Lung microvascular endothelial cell (primary cell): ENCODE measurements at regions not wholly inside any gene's neighbourhood (a gene's known extent, or its start where the extent isn't known, plus 50 kb on each side); places are given as distances from the start of the nearest gene placed in this dataset.
"Not testable (repeated sequence)": the region's sequence is repeated elsewhere in the genome, so short reads cannot be mapped to it uniquely, and the experiment has no call there.

Experiments
- DNase-seq, 2 donors: peaks; one replicate each; pipeline versions ENCODE4 v3.0.0 to v3.0.0-alpha.2; 2010; ENCODE audit warnings: low read depth in 2 of 2

- DNase-seq, result peak; percentile 0
These were observed 299.1 kb upstream of the ZNF658 start for GRCh38 chr9:66601472-66601871.

DNA sequence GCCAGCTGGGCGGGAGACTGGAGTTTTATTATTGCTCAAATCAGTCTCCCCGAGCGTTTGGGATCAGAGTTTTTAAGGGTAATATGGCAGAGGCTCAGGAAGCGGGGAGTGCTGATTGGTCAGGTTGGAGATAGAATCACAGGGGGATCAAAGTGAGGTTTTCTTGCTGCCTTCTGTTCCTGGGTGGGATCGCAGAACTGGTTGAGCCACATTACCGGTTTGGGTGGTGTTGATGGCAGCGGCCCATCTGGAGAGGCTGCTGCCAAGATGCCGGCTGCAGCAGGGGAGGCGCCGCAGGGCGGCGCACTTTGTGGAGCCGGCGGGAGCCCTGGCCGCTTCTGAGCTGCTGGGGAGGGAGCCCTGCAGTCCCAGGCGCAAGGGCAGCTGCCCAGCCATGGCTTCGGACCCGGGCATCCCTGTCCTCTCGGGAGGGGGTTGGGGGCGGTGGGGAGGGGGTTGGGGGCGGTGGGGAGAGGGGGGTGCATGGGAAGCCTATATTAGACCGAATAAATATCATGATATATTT is 268.9 kb upstream of the ZNF658 start:
- not testable (repeated sequence) for DNase-seq

- not testable (repeated sequence) for DNase-seq
These were observed 252.8 kb upstream of the ZNF658 start for GRCh38 chr9:66647675-66648074.

GRCh38 chr9:66690242-66690641 is 210.3 kb upstream of the ZNF658 start:
- not testable (repeated sequence) for DNase-seq

DNA sequence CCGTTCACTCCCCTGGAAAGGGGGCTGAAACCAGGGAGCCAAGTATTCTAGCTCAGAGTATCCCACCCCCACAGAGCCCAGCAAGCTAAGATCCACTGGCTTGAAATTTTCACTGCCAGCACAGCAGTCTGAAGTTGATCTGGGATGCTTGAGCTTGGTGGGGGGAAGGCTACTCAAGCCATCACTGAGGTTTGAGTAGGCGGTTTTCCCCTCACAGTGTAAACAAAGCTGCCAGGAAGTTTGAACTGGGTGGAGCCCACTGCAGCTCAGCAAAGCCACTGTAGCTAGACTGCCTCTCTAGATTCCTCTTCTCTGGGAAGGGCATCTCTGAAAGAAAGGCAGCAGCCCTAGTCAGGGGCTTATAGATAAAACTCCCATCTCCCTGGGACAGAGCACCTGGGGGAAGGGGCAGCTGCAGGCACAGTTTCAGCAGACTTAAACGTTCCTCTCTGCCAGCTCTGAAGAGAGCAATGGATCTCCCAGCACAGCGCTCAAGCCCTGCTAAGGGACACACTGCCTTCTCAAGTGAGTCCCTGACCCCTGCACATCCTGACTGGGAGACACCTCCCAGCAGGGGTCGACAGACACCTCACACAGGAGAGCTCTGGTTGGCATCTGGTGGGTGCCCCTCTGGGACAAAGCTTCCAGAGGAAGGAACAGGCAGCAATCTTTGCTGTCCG is 204.8 kb upstream of the ZNF658 start:
- DNase-seq, result not testable (repeated sequence)

DNA sequence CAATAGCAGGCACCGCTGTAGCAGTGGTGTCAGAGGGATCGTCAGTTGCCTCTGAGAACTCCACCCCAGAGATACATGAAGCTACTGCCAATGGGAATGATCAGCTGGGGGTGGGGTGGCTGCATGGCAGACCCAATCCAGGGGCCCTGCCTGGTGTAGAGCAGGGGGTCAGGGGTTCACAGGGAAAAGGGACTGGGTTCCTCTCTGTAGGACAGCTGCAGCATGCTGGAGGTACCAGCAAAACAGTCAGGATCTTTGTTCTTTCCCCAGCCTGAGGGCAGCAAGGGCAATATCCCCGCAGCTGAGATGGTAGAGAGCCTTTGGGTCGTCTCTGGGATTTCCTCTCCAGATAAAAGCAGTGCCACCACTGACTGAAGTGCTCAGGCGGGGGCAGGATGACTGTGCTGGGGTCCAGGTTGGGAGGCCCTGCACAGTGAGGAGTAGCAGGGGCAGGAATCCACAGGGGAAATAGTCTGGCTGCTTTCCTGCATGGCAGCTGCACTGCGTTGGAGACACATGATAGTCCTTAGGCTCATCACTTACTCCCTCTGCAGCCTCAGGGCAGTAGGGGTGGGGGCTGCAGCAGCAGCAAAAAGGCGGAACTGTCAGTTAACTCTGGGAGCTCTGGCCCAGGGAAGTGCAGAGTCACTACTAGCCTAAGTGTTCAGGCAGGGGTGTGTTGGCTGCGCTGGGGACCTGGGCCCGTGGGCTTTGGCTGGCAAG is 203.0 kb upstream of the ZNF658 start:
- DNase-seq, result not testable (repeated sequence)

GRCh38 chr9:66698066-66698455 is 202.5 kb upstream of the ZNF658 start:
- not testable (repeated sequence) for DNase-seq

- DNase-seq, result not testable (repeated sequence)
These were observed 198.8 kb upstream of the ZNF658 start for GRCh38 chr9:66701411-66702377.

DNA sequence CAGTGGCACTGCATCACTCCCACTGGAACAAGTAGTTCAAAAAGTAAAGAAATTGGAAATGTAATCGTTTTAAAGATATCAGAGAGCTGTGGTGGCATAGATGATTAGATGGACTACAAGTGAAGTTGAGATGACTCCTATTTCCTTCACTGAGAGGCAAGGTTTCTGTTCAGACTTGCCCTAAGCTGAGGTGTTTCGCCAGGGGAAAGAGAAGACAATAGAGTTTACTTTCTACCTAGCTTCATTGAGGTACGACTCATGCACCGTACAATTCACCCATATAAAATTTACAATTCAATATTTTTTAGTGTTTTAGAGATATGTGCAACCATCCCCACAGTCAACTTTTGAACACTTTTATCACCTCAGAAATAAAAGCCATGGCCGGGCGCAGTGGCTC is 189.0 kb upstream of the ZNF658 start:
- not testable (repeated sequence) for DNase-seq

DNA sequence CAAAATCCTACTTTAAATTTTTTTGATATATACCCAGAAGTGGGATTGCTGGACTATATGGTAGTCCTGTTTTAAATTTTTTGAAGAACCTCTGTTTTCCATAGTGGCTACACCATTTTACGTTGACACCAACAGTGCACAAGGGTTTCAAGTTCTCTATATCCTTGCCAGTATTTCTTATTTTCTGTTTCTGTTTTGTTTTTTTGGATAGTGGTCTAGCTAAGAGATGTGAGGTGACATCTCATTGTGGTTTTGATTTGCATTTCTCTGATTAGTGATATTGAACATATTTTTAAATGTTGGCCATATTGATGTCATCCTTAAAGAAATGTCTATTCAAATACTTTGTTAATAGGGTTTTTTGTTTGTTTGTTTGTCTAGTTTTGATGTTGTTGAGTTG is 187.7 kb upstream of the ZNF658 start:
- DNase-seq, result not testable (repeated sequence)

- not testable (repeated sequence) for DNase-seq
These were observed 187.0 kb upstream of the ZNF658 start for GRCh38 chr9:66713552-66713951.

DNA sequence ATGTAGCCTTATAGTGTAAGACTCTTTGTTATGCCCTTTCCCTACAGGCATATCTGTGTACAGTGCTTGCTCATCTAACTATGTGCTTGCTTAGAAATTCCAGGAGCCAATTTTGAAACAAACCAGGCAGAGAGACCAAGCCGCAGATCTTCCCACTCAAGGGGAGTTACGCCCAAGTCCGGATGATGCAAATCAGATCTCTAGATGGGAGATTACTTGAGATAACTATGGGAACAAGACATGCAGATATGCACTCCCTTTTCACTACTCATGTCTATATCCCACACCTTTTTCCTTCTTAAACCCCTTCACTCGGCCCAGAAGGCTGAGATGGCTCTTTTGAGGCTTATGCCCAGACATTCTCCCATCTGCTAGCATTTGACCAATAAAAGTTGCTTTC is 179.7 kb upstream of the ZNF658 start:
- not testable (repeated sequence) for DNase-seq

DNA sequence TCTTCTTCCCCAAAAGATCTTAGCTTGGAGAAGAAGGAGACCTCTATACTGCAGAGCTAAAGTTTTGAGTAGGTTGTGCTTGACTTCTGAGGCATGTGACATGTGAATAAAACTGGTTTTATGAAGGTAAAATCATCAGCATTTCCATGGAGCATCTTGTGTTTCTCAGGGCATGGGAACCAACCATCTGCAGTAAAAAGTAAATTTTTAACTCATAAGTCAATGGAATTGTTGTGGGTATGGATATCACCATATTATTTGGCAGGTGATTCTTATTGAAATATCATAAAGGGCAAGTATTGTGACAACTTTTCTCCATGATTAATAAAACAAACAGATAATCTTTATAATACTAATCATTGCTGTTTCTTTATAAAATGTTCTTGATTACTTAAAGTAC is 173.0 kb upstream of the ZNF658 start:
- not testable (repeated sequence) for DNase-seq

DNA sequence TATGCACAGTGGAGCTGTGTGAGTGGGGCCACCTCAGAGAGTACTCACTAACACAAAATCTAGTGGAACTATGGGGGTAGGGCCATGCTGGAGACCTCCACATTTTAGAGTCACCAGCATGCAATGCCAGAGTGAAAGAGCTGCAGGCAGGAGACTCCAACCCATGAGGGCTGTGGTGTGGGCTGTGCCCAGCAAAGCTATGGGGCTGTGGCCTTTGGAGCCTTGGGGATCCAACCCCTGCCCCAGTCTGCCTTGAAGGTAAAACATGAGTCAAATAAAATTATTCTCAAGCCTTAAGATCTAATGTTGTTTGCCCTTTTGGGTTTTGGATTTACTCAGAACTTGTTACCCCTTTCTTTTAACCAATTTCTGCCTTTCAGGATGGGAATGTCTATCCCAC is 163.8 kb upstream of the ZNF658 start:
- not testable (repeated sequence) for DNase-seq

GRCh38 chr9:66738418-66738817 is 162.1 kb upstream of the ZNF658 start:
- not testable (repeated sequence) for DNase-seq

- DNase-seq, result not testable (repeated sequence)
These were observed 160.4 kb upstream of the ZNF658 start for GRCh38 chr9:66740136-66740535.

GRCh38 chr9:66745846-66746245 is 154.7 kb upstream of the ZNF658 start:
- not testable (repeated sequence) for DNase-seq

DNA sequence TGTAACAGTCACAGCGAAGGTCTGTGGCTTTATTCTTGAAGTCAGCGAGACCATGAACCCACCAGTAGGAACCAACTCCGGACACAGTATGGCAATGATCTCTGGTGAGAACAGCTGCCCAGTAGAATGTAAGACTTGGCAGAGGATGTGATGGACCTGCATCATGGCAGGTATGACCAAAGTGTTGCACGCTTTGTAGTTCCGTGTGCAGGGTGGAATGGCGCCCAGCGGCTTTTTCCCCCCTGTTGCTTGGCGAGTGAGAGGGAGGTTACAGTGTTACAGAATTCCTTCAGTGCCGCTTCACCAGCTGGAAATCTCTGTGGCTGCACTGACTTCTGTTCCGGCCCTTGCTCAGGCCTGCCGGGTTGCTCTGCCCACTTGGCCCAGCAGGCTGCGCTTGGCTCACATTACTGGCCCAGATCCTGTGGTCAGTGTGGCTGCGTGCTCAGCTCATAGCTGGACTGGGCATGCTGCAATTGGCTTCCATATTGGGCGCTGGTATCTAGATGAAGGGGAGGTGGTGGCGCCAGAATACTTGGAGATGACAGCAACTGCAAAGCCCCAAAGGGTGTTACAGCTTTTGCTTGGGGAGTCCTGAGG is 148.1 kb upstream of the ZNF658 start:
- not testable (repeated sequence) for DNase-seq

GRCh38 chr9:66759825-66760492 is 140.6 kb upstream of the ZNF658 start:
- not testable (repeated sequence) for DNase-seq

- DNase-seq, result not testable (repeated sequence)
These were observed 135.6 kb upstream of the ZNF658 start for GRCh38 chr9:66764799-66765493.
